ENCODE measurements at regions not wholly inside any gene's neighbourhood (a gene's known extent, or its start where the extent isn't known, plus 50 kb on each side); places are given as distances from the start of the nearest gene placed in this dataset.

DNA sequence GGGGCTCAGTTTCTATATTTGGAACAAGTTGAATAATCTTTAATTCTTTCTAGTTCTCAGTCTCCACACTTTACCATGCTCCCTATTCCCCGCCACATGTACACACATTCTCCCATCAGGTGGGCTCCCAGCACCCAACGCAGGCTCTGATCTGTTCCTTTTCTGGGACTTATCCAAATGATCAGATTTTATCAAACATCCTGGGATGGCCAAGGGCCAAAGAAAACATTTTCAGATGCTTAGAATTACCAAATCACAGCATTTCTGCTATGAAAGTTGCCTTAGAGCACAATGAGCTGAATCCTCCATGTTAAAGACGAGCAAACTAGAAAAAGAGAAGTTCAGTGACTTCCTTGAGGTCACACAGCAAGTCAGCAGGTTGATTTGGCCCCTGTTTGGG, 153.4 kb downstream of the SEC61B start:
- Mint-ChIP-seq H3K4me3 (no peak overlapping the region), H3K4me1 (ENCODE audit: low read depth) (no peaks in the 10 kb centered on the region), H3K27ac (no peak overlapping the region), H3K36me3 (ENCODE audit: insufficient read depth in 2 of 2) (no peaks in the 10 kb centered on the region), H3K9me3 (no peaks in the 10 kb centered on the region), H3K27me3 (ENCODE audit: low read depth) (no peaks in the 10 kb centered on the region)
- no peak for ATAC-seq (replicated peaks in 1 of 2)
- DNase-seq, result no peak

DNA sequence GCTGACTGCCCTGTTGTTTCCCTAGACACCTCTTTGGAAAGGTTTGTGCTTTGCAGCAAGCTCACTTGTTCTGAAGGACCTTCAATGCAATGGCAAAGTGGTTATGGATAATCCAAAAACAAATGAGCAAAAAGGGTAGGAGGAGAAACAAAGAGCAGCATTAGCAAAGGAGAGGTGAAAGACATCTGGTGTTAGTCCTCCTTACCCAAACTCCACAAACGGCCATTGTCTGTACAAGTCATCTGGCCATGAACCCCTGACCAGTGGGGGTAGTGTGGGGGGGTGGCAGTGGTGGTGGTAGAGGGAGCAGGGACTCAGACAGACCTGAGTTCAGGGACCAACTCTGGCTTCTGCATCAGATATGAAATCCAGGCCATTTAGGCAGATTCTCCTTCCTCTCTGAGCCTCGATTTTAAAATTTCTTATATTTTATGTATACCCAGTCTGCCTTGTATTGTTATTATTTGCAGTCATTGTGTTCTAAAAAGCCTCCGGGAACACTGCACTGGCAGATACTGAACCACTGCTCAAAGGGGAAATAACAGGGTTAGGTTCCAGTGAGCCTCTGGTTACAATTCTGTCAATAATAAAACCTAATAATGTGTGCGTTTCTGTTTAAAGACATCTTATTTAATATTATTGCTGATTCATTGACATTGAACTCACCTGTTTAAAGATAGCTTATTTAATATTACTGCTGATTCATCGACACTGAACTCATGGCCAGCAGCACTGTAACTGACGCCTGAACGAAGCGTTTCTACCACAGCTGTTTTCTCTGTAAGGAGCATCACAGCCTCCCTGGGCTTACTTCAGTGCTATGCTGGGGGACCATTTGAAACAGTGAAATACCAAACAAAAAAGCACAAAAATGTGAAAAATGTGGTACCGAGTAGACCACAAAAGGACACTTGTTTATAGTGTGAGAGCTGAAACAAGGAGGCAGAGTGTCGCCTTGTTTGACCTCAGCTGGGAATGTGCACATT, 156.0 kb downstream of the SEC61B start:
- H3K9me3 Mint-ChIP-seq, result no peaks in the 10 kb centered on the region
- H3K4me1 Mint-ChIP-seq (ENCODE audit: low read depth), result no peaks in the 10 kb centered on the region
- H3K27ac Mint-ChIP-seq, result no peak overlapping the region
- ATAC-seq (replicated peaks in 1 of 2) (no peak), DNase-seq (no peak)
- H3K27me3 Mint-ChIP-seq (ENCODE audit: low read depth), result peaks cover 4% of the 10 kb centered on the region
- H3K4me3 Mint-ChIP-seq, result no peak overlapping the region
- H3K36me3 Mint-ChIP-seq (ENCODE audit: insufficient read depth in 2 of 2), result no peaks in the 10 kb centered on the region

- peaks cover 19% of the 10 kb centered on the region for H3K27me3 Mint-ChIP-seq (ENCODE audit: low read depth)
- no peak overlapping the region for H3K4me3 Mint-ChIP-seq
- H3K27ac Mint-ChIP-seq, result no peak overlapping the region
- no peaks in the 10 kb centered on the region for H3K9me3 Mint-ChIP-seq
- no peaks in the 10 kb centered on the region for H3K4me1 Mint-ChIP-seq (ENCODE audit: low read depth)
- ATAC-seq (replicated peaks in 1 of 2) (no peak), DNase-seq (no peak)
- no peaks in the 10 kb centered on the region for H3K36me3 Mint-ChIP-seq (ENCODE audit: insufficient read depth in 2 of 2)
These were observed 161.5 kb downstream of the SEC61B start for GRCh38 chr9:99383536-99383935.

DNA sequence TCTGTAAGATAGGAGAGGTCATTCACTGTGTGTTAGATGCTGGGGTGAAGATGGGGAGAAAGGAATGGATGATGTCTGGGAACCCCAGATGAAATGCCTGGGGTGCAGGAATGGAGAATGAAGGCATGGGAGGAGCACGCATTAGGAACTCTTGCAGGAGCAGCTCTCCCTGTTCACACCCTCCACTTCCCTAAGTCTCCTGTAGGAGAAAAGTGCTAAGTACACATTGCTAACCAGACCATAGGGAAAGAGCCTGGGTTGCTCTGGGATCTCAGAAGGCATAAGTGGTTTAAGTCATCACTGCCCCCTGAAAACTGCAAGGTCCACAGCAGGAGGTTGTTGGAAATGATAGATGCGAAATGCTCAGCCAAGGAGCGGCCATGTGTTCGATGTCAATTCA, 163.1 kb downstream of the SEC61B start:
- no peak overlapping the region for H3K4me3 Mint-ChIP-seq
- no peaks in the 10 kb centered on the region for H3K4me1 Mint-ChIP-seq (ENCODE audit: low read depth)
- no peak overlapping the region for H3K27ac Mint-ChIP-seq
- ATAC-seq (replicated peaks in 1 of 2) (no peak), DNase-seq (no peak)
- H3K27me3 Mint-ChIP-seq (ENCODE audit: low read depth), result peaks cover 19% of the 10 kb centered on the region
- H3K36me3 Mint-ChIP-seq (ENCODE audit: insufficient read depth in 2 of 2), result no peaks in the 10 kb centered on the region
- no peaks in the 10 kb centered on the region for H3K9me3 Mint-ChIP-seq

GRCh38 chr9:99385814-99386279, 163.8 kb downstream of the SEC61B start:
- Mint-ChIP-seq H3K9me3 (no peaks in the 10 kb centered on the region), H3K27me3 (ENCODE audit: low read depth) (peaks cover 19% of the 10 kb centered on the region), H3K4me1 (ENCODE audit: low read depth) (no peaks in the 10 kb centered on the region), H3K36me3 (ENCODE audit: insufficient read depth in 2 of 2) (no peaks in the 10 kb centered on the region), H3K4me3 (no peak overlapping the region), H3K27ac (no peak overlapping the region)
- ATAC-seq (replicated peaks in 1 of 2) (no peak), DNase-seq (no peak)

DNA sequence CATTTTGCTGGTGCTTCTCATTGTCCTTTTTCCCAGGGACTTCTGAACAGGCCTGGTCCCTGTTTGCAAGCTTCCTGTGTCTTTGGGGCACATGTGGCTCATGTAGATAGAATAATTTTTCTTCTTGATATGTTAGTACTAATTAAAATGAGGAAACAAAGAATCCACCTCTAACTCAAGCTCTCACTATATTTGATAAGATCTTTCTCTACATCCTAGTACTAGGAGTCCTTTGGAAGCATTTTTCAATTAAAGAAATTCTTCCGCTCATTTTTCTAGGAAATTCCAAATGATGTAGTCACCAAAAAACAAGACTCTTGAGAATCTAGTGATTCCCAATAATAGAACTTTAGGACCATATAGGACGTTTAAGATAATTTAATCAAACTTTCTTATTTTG, 165.3 kb downstream of the SEC61B start:
- no peak for ATAC-seq (replicated peaks in 1 of 2)
- no peak overlapping the region for H3K4me3 Mint-ChIP-seq

GRCh38 chr9:99389087-99390033, 167.3 kb downstream of the SEC61B start:
- Mint-ChIP-seq H3K36me3 (ENCODE audit: insufficient read depth in 2 of 2) (no peaks in the 10 kb centered on the region), H3K4me3 (no peak overlapping the region), H3K4me1 (ENCODE audit: low read depth) (no peaks in the 10 kb centered on the region), H3K27ac (no peak overlapping the region), H3K9me3 (no peaks in the 10 kb centered on the region), H3K27me3 (ENCODE audit: low read depth) (peaks cover 8% of the 10 kb centered on the region)
- DNase-seq (no peak), ATAC-seq (replicated peaks in 1 of 2) (no peak)

More for the DNA sequence above, 165.3 kb downstream of the SEC61B start:
- Mint-ChIP-seq H3K27ac (no peak overlapping the region), H3K4me1 (ENCODE audit: low read depth) (no peaks in the 10 kb centered on the region), H3K27me3 (ENCODE audit: low read depth) (peaks cover 19% of the 10 kb centered on the region), H3K36me3 (ENCODE audit: insufficient read depth in 2 of 2) (no peaks in the 10 kb centered on the region), H3K9me3 (no peaks in the 10 kb centered on the region)
- no peak for DNase-seq

DNA sequence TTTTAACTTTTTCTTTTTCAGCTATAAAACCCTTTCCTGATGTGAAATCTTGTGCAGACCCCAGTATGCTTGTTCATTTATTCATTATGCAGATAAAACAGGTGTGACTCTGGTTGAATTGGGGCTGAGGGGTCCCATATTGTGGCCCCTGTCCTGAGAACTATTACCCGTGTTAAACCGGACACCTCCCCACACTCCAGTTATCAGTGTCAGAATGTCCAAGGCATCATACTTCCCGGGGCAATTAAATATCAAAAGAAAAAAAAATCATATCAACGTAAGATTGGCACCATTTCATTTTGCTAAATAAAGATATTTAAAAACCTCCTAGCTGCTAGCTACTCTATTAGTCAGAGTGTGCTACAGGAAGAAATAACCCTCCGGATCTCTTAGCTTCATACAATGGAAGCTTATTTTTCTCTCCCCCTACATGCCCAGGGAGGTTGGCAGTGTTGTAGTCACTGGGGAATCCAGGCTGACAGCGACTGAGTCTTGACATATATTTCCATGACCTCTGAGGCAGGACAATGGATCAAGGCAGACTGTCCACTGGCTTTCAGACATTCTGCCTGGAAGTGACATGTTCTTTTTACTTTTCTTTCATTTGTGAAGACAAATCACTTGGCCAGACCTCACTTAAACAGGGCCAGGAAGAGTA, 170.0 kb downstream of the SEC61B start:
- Mint-ChIP-seq H3K4me3 (no peak overlapping the region), H3K27ac (no peak overlapping the region)
- no peak for ATAC-seq (replicated peaks in 1 of 2)

GRCh38 chr9:99392986-99393385, 170.9 kb downstream of the SEC61B start:
- no peak for DNase-seq
- H3K27me3 Mint-ChIP-seq (ENCODE audit: low read depth), result no peaks in the 10 kb centered on the region
- peaks cover 0 to 2% of the 10 kb centered on the region in 2 donors for H3K9me3 Mint-ChIP-seq
- no peak overlapping the region for H3K4me3 Mint-ChIP-seq
- H3K4me1 Mint-ChIP-seq (ENCODE audit: low read depth), result no peaks in the 10 kb centered on the region
- H3K27ac Mint-ChIP-seq, result no peak overlapping the region
- no peak for ATAC-seq (replicated peaks in 1 of 2)
- no peaks in the 10 kb centered on the region for H3K36me3 Mint-ChIP-seq (ENCODE audit: insufficient read depth in 2 of 2)

More for the DNA sequence above, 170.0 kb downstream of the SEC61B start:
- H3K9me3 Mint-ChIP-seq, result no peaks in the 10 kb centered on the region
- DNase-seq, result no peak
- no peaks in the 10 kb centered on the region for H3K4me1 Mint-ChIP-seq (ENCODE audit: low read depth)
- no peaks in the 10 kb centered on the region for H3K27me3 Mint-ChIP-seq (ENCODE audit: low read depth)
- H3K36me3 Mint-ChIP-seq (ENCODE audit: insufficient read depth in 2 of 2), result no peaks in the 10 kb centered on the region

- no peaks in the 10 kb centered on the region for H3K4me1 Mint-ChIP-seq (ENCODE audit: low read depth)
- peaks cover 0 to 2% of the 10 kb centered on the region in 2 donors for H3K9me3 Mint-ChIP-seq
- no peaks in the 10 kb centered on the region for H3K36me3 Mint-ChIP-seq (ENCODE audit: insufficient read depth in 2 of 2)
- H3K4me3 Mint-ChIP-seq, result no peak overlapping the region
- no peak overlapping the region for H3K27ac Mint-ChIP-seq
- DNase-seq (no peak), ATAC-seq (replicated peaks in 1 of 2) (no peak)
- H3K27me3 Mint-ChIP-seq (ENCODE audit: low read depth), result no peaks in the 10 kb centered on the region
These were observed 171.9 kb downstream of the SEC61B start for GRCh38 chr9:99393993-99394392.

DNA sequence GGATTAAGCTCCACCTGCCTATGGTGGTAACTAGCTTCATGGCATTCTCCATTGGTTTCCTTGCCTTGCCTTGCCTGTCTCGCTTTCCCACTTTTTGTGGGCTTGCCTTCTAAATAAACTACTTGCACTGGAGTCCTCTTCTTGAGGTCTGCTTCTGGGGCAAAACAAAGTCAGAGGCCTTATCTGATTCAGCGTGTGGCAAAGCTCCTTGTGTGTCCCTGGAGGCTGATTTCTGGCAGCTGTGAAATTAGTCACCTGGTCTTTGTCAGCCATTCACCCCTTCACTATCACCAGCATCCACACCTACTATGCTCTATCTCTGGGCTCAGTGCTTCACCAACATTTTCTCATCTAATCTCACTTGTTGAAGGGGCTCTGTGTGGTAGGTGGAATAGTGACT, 176.2 kb downstream of the SEC61B start:
- ATAC-seq (replicated peaks in 1 of 2), result no peak
- H3K4me1 Mint-ChIP-seq (ENCODE audit: low read depth), result no peaks in the 10 kb centered on the region
- no peak for DNase-seq
- H3K36me3 Mint-ChIP-seq (ENCODE audit: insufficient read depth in 2 of 2), result no peaks in the 10 kb centered on the region
- H3K27ac Mint-ChIP-seq, result no peak overlapping the region
- peaks cover 0 to 2% of the 10 kb centered on the region in 2 donors for H3K9me3 Mint-ChIP-seq
- no peak overlapping the region for H3K4me3 Mint-ChIP-seq
- H3K27me3 Mint-ChIP-seq (ENCODE audit: low read depth), result peaks cover 6% of the 10 kb centered on the region

- Mint-ChIP-seq H3K4me1 (ENCODE audit: low read depth) (no peaks in the 10 kb centered on the region), H3K27ac (no peak overlapping the region), H3K4me3 (no peak overlapping the region), H3K36me3 (ENCODE audit: insufficient read depth in 2 of 2) (no peaks in the 10 kb centered on the region), H3K27me3 (ENCODE audit: low read depth) (peaks cover 6% of the 10 kb centered on the region), H3K9me3 (peaks cover 0 to 2% of the 10 kb centered on the region in 2 donors)
- ATAC-seq (replicated peaks in 1 of 2) (no peak), DNase-seq (no peak)
These were observed 177.4 kb downstream of the SEC61B start for GRCh38 chr9:99399474-99399873.

All from activated T-cell treated with anti-CD3 and anti-CD28 coated beads, Interleukin-2, amount 50 U/mL, for 72 hours (primary cell).